ENCODE measurements at regions not wholly inside any gene's neighbourhood (a gene's known extent, or its start where the extent isn't known, plus 50 kb on each side); places are given as distances from the start of the nearest gene placed in this dataset.

- TF ChIP-seq EZH2 (IDR thresholded peaks at IDR 0.05; ENCODE audit: borderline replicate concordance, low read length) (no peak), CTCF (IDR thresholded peaks at IDR 0.05; ENCODE audit: low read length) (no peak)
- H3K4me2 ChIP-seq (ENCODE audit: low read length) = no peak overlapping the region
These were observed 460.5 kb upstream of the ADGRL2 start for GRCh38 chr1:81340239-81340638.

GRCh38 chr1:81337226-81337625 is 463.5 kb upstream of the ADGRL2 start:
- Histone ChIP-seq H3K9ac (ENCODE audit: low read length) (no peak overlapping the region), H3K36me3 (ENCODE audit: insufficient read depth, low read length) (no peaks in the 10 kb centered on the region), H3F3A (ENCODE audit: insufficient read depth, low read length) (no peaks in the 10 kb centered on the region), H4K20me1 (ENCODE audit: insufficient read depth, low read length) (no peaks in the 10 kb centered on the region), H3K4me3 (ENCODE audit: low read depth, low read length, poor library complexity, severe bottlenecking) (no peak overlapping the region), H3K4me1 (ENCODE audit: insufficient read depth, low read length, severe bottlenecking) (no peaks in the 10 kb centered on the region), H2AFZ (ENCODE audit: low read length) (no peak overlapping the region), H3K27me3 (ENCODE audit: insufficient read depth, low read length) (no peaks in the 10 kb centered on the region), H3K27ac (ENCODE audit: low read depth, low read length, poor library complexity, severe bottlenecking) (no peak overlapping the region), H3K9me2 (ENCODE audit: low read depth, low read length) (no peaks in the 10 kb centered on the region), H3K9me3 (ENCODE audit: low read length) (no peaks in the 10 kb centered on the region), H3K4me2 (ENCODE audit: low read length) (no peak overlapping the region), H3K79me2 (ENCODE audit: insufficient read depth, low read length) (no peaks in the 10 kb centered on the region)
- TF ChIP-seq EZH2 (IDR thresholded peaks at IDR 0.05; ENCODE audit: borderline replicate concordance, low read length) (no peak), CTCF (IDR thresholded peaks at IDR 0.05; ENCODE audit: low read length) (no peak)

More at GRCh38 chr1:81340239-81340638, 460.5 kb upstream of the ADGRL2 start:
- no peaks in the 10 kb centered on the region for H3F3A ChIP-seq (ENCODE audit: insufficient read depth, low read length)
- H2AFZ ChIP-seq (ENCODE audit: low read length) = no peak overlapping the region
- H3K9me2 ChIP-seq (ENCODE audit: low read depth, low read length) = no peaks in the 10 kb centered on the region
- H3K4me1 ChIP-seq (ENCODE audit: insufficient read depth, low read length, severe bottlenecking) = no peaks in the 10 kb centered on the region
- H3K4me3 ChIP-seq (ENCODE audit: low read depth, low read length, poor library complexity, severe bottlenecking) = no peak overlapping the region
- H3K9ac ChIP-seq (ENCODE audit: low read length) = no peak overlapping the region
- H3K27me3 ChIP-seq (ENCODE audit: insufficient read depth, low read length) = no peaks in the 10 kb centered on the region
- no peaks in the 10 kb centered on the region for H3K36me3 ChIP-seq (ENCODE audit: insufficient read depth, low read length)
- no peaks in the 10 kb centered on the region for H3K9me3 ChIP-seq (ENCODE audit: low read length)
- H4K20me1 ChIP-seq (ENCODE audit: insufficient read depth, low read length) = no peaks in the 10 kb centered on the region
- H3K27ac ChIP-seq (ENCODE audit: low read depth, low read length, poor library complexity, severe bottlenecking) = no peak overlapping the region
- H3K79me2 ChIP-seq (ENCODE audit: insufficient read depth, low read length) = no peaks in the 10 kb centered on the region

GRCh38 chr1:81335876-81336275 is 464.9 kb upstream of the ADGRL2 start:
- Histone ChIP-seq H3K4me3 (ENCODE audit: low read depth, low read length, poor library complexity, severe bottlenecking) (no peak overlapping the region), H3K9me3 (ENCODE audit: low read length) (no peaks in the 10 kb centered on the region), H3K79me2 (ENCODE audit: insufficient read depth, low read length) (no peaks in the 10 kb centered on the region), H3F3A (ENCODE audit: insufficient read depth, low read length) (no peaks in the 10 kb centered on the region), H3K27me3 (ENCODE audit: insufficient read depth, low read length) (no peaks in the 10 kb centered on the region), H3K4me2 (ENCODE audit: low read length) (no peak overlapping the region), H3K4me1 (ENCODE audit: insufficient read depth, low read length, severe bottlenecking) (no peaks in the 10 kb centered on the region), H4K20me1 (ENCODE audit: insufficient read depth, low read length) (no peaks in the 10 kb centered on the region), H3K9ac (ENCODE audit: low read length) (no peak overlapping the region), H2AFZ (ENCODE audit: low read length) (no peak overlapping the region), H3K27ac (ENCODE audit: low read depth, low read length, poor library complexity, severe bottlenecking) (no peak overlapping the region), H3K9me2 (ENCODE audit: low read depth, low read length) (no peaks in the 10 kb centered on the region), H3K36me3 (ENCODE audit: insufficient read depth, low read length) (no peaks in the 10 kb centered on the region)
- TF ChIP-seq EZH2 (IDR thresholded peaks at IDR 0.05; ENCODE audit: borderline replicate concordance, low read length) = no peak
- no peak for TF ChIP-seq CTCF (IDR thresholded peaks at IDR 0.05; ENCODE audit: low read length)
